ENCODE measurements at regions not wholly inside any gene's neighbourhood (a gene's known extent, or its start where the extent isn't known, plus 50 kb on each side); places are given as distances from the start of the nearest gene placed in this dataset.

DNA sequence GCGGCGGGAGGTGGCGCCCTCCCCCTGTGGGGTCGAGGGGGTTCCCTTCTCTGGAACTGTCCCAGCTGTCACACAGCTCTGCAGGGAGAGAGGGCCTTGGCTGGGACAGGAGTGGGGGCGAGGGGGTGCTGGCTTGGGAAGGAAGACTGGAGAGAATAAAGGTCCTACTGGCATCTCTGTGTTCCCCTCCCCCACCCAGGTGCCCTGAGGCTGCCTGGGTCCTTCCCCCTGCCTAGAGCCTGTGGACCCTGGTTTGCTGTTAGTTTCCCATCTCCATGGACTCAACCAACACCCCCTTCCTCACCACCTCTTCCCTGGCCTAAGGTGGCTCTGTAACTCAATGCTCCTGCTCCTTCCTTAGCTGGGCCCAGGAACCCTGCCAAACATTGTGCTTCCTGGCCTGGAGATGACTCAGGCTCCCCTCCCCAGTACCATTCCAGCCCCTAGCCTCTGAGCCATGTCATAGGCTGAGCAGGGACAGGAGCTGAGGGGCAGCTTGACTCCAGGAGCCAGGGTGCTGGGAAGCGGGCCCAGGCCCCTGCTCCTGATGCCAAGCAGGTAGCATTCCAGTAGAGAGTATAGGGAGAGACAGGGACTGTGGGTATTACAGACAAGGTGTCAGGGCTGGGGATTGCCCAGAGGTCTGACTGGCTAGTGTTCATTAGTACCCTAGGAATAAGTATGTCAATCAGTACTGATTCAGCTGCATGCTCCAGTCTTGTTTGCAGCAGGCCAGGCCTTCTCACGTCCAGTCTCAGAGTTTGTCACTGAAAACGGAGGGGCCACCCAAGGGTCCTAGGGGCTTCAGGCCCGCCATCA is 100.7 kb downstream of the EFNB1 start:
- TF ChIP-seq, protein P1, sequence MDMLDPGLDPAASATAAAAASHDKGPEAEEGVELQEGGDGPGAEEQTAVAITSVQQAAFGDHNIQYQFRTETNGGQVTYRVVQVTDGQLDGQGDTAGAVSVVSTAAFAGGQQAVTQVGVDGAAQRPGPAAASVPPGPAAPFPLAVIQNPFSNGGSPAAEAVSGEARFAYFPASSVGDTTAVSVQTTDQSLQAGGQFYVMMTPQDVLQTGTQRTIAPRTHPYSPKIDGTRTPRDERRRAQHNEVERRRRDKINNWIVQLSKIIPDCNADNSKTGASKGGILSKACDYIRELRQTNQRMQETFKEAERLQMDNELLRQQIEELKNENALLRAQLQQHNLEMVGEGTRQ (IDR thresholded peaks at IDR 0.05; ENCODE audit: borderline replicate concordance, low read depth, low read length): no peak
- TF ChIP-seq POLR2AphosphoS5 (IDR thresholded peaks at IDR 0.05; ENCODE audit: low read length): no peak
- no peak for TF ChIP-seq EP300 (IDR thresholded peaks at IDR 0.05; ENCODE audit: borderline replicate concordance in 1 of 2, control insufficient read depth in 1 of 2, low read depth in 2 of 2, low read length in 2 of 2)
- TF ChIP-seq SRF (IDR thresholded peaks at IDR 0.05; ENCODE audit: low read depth in 2 of 2, low read length in 2 of 2): no peak
- TF ChIP-seq, protein P2, sequence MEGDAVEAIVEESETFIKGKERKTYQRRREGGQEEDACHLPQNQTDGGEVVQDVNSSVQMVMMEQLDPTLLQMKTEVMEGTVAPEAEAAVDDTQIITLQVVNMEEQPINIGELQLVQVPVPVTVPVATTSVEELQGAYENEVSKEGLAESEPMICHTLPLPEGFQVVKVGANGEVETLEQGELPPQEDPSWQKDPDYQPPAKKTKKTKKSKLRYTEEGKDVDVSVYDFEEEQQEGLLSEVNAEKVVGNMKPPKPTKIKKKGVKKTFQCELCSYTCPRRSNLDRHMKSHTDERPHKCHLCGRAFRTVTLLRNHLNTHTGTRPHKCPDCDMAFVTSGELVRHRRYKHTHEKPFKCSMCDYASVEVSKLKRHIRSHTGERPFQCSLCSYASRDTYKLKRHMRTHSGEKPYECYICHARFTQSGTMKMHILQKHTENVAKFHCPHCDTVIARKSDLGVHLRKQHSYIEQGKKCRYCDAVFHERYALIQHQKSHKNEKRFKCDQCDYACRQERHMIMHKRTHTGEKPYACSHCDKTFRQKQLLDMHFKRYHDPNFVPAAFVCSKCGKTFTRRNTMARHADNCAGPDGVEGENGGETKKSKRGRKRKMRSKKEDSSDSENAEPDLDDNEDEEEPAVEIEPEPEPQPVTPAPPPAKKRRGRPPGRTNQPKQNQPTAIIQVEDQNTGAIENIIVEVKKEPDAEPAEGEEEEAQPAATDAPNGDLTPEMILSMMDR (IDR thresholded peaks at IDR 0.05 in 2 of 3, conservative IDR thresholded peaks at IDR 0.05 in 1 of 3; ENCODE audit: control insufficient read depth in 2 of 3, extremely low read depth in 1 of 3, insufficient read depth in 1 of 3, low read depth in 3 of 3, low read length in 3 of 3): no peak
- no peak for TF ChIP-seq POLR2A (IDR thresholded peaks at IDR 0.05; ENCODE audit: low read depth, low read length)
- TF ChIP-seq, protein P3, sequence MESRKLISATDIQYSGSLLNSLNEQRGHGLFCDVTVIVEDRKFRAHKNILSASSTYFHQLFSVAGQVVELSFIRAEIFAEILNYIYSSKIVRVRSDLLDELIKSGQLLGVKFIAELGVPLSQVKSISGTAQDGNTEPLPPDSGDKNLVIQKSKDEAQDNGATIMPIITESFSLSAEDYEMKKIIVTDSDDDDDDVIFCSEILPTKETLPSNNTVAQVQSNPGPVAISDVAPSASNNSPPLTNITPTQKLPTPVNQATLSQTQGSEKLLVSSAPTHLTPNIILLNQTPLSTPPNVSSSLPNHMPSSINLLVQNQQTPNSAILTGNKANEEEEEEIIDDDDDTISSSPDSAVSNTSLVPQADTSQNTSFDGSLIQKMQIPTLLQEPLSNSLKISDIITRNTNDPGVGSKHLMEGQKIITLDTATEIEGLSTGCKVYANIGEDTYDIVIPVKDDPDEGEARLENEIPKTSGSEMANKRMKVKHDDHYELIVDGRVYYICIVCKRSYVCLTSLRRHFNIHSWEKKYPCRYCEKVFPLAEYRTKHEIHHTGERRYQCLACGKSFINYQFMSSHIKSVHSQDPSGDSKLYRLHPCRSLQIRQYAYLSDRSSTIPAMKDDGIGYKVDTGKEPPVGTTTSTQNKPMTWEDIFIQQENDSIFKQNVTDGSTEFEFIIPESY (IDR thresholded peaks at IDR 0.05): no peak
- no peak for TF ChIP-seq ZNF217 (IDR thresholded peaks at IDR 0.05)
- TF ChIP-seq KDM1A (IDR thresholded peaks at IDR 0.05; ENCODE audit: borderline replicate concordance): no peak
- TF ChIP-seq, protein P4, sequence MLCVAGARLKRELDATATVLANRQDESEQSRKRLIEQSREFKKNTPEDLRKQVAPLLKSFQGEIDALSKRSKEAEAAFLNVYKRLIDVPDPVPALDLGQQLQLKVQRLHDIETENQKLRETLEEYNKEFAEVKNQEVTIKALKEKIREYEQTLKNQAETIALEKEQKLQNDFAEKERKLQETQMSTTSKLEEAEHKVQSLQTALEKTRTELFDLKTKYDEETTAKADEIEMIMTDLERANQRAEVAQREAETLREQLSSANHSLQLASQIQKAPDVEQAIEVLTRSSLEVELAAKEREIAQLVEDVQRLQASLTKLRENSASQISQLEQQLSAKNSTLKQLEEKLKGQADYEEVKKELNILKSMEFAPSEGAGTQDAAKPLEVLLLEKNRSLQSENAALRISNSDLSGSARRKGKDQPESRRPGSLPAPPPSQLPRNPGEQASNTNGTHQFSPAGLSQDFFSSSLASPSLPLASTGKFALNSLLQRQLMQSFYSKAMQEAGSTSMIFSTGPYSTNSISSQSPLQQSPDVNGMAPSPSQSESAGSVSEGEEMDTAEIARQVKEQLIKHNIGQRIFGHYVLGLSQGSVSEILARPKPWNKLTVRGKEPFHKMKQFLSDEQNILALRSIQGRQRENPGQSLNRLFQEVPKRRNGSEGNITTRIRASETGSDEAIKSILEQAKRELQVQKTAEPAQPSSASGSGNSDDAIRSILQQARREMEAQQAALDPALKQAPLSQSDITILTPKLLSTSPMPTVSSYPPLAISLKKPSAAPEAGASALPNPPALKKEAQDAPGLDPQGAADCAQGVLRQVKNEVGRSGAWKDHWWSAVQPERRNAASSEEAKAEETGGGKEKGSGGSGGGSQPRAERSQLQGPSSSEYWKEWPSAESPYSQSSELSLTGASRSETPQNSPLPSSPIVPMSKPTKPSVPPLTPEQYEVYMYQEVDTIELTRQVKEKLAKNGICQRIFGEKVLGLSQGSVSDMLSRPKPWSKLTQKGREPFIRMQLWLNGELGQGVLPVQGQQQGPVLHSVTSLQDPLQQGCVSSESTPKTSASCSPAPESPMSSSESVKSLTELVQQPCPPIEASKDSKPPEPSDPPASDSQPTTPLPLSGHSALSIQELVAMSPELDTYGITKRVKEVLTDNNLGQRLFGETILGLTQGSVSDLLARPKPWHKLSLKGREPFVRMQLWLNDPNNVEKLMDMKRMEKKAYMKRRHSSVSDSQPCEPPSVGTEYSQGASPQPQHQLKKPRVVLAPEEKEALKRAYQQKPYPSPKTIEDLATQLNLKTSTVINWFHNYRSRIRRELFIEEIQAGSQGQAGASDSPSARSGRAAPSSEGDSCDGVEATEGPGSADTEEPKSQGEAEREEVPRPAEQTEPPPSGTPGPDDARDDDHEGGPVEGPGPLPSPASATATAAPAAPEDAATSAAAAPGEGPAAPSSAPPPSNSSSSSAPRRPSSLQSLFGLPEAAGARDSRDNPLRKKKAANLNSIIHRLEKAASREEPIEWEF (IDR thresholded peaks at IDR 0.05; ENCODE audit: insufficient replicate concordance, low read depth, low read length): no peak
- TF ChIP-seq ZNF274 (IDR thresholded peaks at IDR 0.05; ENCODE audit: insufficient read depth, insufficient read length): no peak

Measured in GM12878 (cell line).